DMS 273 treated with DMSO at 0.1 percent for 48 hours (cell line): ENCODE measurements at regions not wholly inside any gene's neighbourhood (a gene's known extent, or its start where the extent isn't known, plus 50 kb on each side); places are given as distances from the start of the nearest gene placed in this dataset.

Source experiments
- DNase-seq: peaks from one replicate; lab custom pipeline; 2025; lab: John Stamatoyannopoulos, UW

GRCh38 chr9:129473523-129474244, 147.2 kb downstream of the C9orf50 start:
- DNase-seq: no peak

GRCh38 chr9:129472651-129473102, 148.2 kb downstream of the C9orf50 start:
- DNase-seq: no peak

- no peak for DNase-seq
These were observed 149.5 kb downstream of the C9orf50 start for GRCh38 chr9:129471201-129472019.

GRCh38 chr9:129469988-129470316, 150.9 kb downstream of the C9orf50 start:
- DNase-seq: no peak

- no peak for DNase-seq
These were observed 151.5 kb downstream of the C9orf50 start for GRCh38 chr9:129469188-129469987.

- DNase-seq: no peak
These were observed 152.9 kb downstream of the C9orf50 start for GRCh38 chr9:129467739-129468666.

GRCh38 chr9:129467004-129467588, 153.8 kb downstream of the C9orf50 start:
- DNase-seq: no peak

GRCh38 chr9:129465834-129466535, 154.9 kb downstream of the C9orf50 start:
- no peak for DNase-seq

- DNase-seq: no peak
These were observed 155.7 kb downstream of the C9orf50 start for GRCh38 chr9:129464972-129465833.

GRCh38 chr9:129463994-129464393, 156.9 kb downstream of the C9orf50 start:
- DNase-seq: no peak

GRCh38 chr9:129463477-129463876, 157.4 kb downstream of the C9orf50 start:
- no peak for DNase-seq

GRCh38 chr9:129462360-129462759, 158.5 kb downstream of the C9orf50 start:
- no peak for DNase-seq

GRCh38 chr9:129460323-129461261, 160.3 kb downstream of the C9orf50 start:
- peak; percentile 82 for DNase-seq

- DNase-seq: no peak
These were observed 161.2 kb downstream of the C9orf50 start for GRCh38 chr9:129459547-129460322.

- DNase-seq: peak; percentile 91
These were observed 162.0 kb downstream of the C9orf50 start for GRCh38 chr9:129458663-129459546.

- no peak for DNase-seq
These were observed 162.7 kb downstream of the C9orf50 start for GRCh38 chr9:129458155-129458661.
